Fibroblast of lung (primary cell): ENCODE measurements at regions not wholly inside any gene's neighbourhood (a gene's known extent, or its start where the extent isn't known, plus 50 kb on each side); places are given as distances from the start of the nearest gene placed in this dataset.

Source experiments
- EZH2 ChIP-seq: IDR thresholded peaks from 2 replicates; pipeline ENCODE4 v1.5.1; 2012; ENCODE audit warnings: low read length, control low read depth, mild to moderate bottlenecking; ENCODE audit errors: missing control alignments
- TF ChIP-seq, protein P1 (sequence below), 2 donors: IDR thresholded peaks in 1 of 2; conservative IDR thresholded peaks in 1 of 2; 1 replicate in 1 of 2; 2 replicates in 1 of 2; pipeline ENCODE4 v1.5.1; 2011 to 2012; ENCODE audit warnings: low read length in 2 of 2, control low read depth in 1 of 2, inconsistent platforms in 1 of 2, low read depth in 1 of 2, mild to moderate bottlenecking in 1 of 2

DNA sequence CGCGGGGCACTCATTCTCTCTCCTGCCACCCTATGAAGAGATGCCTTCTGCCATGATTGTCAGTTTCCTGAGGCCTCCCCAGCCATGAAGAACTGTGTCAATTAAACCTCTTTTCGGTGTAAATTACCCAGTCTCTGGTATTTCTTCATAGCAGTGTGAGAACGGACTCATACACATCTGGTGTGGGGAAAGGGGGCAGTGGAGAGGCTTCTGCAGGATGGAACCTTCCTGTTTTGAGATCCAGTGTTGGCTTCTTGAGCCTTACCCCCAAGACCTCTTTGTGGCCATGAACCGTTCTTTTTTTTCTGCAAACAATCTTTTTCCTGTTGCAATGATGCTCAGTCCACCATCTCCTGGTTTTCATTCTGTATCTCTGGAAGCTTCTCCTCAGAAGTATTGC is 248.4 kb downstream of the PRDM2 start:
- no peak for TF ChIP-seq EZH2
- TF ChIP-seq, protein P1, sequence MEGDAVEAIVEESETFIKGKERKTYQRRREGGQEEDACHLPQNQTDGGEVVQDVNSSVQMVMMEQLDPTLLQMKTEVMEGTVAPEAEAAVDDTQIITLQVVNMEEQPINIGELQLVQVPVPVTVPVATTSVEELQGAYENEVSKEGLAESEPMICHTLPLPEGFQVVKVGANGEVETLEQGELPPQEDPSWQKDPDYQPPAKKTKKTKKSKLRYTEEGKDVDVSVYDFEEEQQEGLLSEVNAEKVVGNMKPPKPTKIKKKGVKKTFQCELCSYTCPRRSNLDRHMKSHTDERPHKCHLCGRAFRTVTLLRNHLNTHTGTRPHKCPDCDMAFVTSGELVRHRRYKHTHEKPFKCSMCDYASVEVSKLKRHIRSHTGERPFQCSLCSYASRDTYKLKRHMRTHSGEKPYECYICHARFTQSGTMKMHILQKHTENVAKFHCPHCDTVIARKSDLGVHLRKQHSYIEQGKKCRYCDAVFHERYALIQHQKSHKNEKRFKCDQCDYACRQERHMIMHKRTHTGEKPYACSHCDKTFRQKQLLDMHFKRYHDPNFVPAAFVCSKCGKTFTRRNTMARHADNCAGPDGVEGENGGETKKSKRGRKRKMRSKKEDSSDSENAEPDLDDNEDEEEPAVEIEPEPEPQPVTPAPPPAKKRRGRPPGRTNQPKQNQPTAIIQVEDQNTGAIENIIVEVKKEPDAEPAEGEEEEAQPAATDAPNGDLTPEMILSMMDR (conservative IDR thresholded peaks at IDR 0.05 in 1 of 2, IDR thresholded peaks at IDR 0.05 in 1 of 2; ENCODE audit: low read depth in 1 of 2, low read length in 2 of 2), result no peak
